Epithelial cell of prostate (primary cell): ENCODE measurements at regions not wholly inside any gene's neighbourhood (a gene's known extent, or its start where the extent isn't known, plus 50 kb on each side); places are given as distances from the start of the nearest gene placed in this dataset.

Experiments used
- DNase-seq: peaks from one replicate; pipeline ENCODE4 v3.0.0-alpha.2; 2011; ENCODE audit warnings: low read depth, low spot score
- H3K27ac ChIP-seq: fragments of 450-650 bp; 2 replicates; pipeline ENCODE4 v1.5.1; 2017; ENCODE audit warnings: mild to moderate bottlenecking

GRCh38 chr6:154596701-154597100 lies 86.2 kb upstream of the CNKSR3 start:
- H3K27ac ChIP-seq = no peak overlapping the region
- DNase-seq = no peak

DNA sequence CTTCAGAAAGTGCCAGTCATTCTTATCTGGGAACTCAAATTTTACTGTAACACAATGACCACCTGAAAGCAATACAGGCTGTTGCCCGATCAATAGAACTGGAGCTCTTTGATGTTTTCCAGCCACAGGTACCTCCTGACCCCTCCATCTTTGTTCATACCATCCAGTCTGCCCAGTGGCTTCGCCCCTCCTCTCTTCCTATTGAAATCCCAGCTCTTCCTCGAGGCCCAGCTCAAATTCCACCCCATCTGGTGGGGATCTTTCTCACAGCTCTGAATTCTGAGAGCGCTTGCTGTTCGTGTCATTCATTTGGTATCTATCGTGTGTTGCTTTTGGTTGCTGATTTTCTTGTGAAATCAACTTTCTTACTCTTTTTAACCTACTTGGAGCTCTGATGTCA lies 87.9 kb upstream of the CNKSR3 start:
- H3K27ac ChIP-seq = no peak overlapping the region
- DNase-seq = no peak

DNA sequence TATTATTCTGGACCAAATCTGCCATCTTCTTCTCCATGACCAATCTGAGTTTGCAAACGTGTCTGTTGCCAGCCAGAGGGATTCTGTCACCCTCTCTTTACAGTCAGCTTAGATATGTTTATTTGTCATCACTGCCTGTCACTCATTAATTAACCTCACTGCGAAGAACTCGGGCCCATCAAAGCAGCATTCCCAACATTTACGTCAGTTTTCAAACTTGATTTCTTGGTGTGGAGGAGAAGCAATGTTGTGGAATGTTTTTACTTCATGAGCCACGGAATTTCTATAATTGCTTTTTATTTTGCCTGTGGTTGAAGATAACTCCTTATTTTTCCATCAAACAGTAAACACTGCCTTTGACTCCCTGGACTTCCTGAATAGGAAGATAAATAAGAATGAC lies 91.8 kb upstream of the CNKSR3 start:
- DNase-seq = no peak
- H3K27ac ChIP-seq = no peak overlapping the region

DNA sequence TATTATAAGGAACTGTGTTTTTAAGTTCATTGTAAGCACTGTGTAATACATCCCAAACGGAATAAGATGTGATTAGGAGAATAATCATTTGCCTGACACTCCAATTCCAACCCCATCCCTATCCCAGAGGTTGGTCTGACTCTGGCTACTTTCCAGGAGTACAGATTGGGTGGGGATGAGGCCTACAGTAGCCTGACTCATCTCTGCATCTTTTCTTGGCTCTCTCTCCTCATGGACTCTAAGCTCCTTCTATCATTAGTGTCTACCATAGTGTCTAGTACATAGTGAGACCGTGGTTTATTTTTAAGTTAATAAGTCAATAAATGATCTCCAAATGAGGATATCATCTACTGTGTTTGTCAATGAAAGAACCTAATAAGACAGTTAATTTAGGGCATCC lies 92.2 kb upstream of the CNKSR3 start:
- DNase-seq = no peak
- no peak overlapping the region for H3K27ac ChIP-seq

DNA sequence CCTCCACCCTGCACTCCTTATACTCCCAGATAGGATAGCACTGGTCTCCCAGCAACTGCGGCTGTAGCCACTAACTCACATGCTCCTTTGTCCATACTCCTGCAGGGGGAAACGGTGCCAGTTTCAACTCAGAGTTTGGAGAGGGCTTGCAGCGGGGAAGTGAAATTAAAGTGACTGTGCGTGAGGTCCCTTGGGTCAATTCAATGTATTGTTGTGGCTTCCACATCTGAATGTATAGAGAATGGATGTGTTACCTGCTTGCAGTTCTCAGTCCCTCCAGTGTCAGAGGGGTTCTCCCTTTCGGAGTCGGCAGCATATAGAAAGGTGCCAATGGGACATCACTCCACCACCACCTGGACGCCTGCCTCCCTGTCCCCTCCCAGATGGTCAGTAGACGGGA lies 93.6 kb upstream of the CNKSR3 start:
- H3K27ac ChIP-seq = no peak overlapping the region
- no peak for DNase-seq

DNA sequence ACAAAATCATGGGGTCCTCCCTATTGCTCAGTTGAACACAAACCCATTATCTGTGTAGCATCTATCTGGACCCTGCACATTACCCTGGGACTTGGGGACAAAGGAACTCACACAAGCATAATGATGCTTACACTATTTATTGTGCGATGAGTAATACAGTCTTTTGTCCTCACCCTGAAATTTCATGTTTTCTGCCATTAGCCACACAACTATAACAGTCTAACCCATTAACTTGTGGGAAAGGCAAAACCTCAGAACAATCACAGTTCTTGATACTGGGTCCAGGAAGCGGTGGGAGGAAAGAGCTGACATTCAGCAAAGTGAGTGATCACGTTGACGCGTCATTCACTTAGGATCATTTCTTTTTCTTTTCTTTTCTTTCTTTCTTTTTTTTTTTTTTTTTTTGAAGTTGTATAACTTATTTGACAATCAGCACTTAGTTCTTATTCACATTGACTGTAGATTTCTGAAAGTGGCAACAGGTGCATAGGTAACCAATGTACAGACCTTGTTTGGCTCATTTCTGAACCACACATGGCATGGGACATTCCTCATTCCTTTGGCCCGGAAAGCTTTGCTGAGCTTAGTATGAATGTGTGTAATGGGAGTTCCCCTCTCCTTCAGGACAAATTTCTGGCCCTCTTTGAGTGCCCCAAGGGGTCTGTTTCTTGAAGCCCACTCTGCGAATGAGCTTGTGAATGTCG lies 94.8 kb upstream of the CNKSR3 start:
- DNase-seq = no peak
- no peak overlapping the region for H3K27ac ChIP-seq

- H3K27ac ChIP-seq = no peak overlapping the region
- DNase-seq = no peak
Measured at GRCh38 chr6:154605882-154606370, 95.4 kb upstream of the CNKSR3 start.

GRCh38 chr6:154606457-154606856 lies 96.0 kb upstream of the CNKSR3 start:
- DNase-seq = no peak
- no peak overlapping the region for H3K27ac ChIP-seq

- H3K27ac ChIP-seq = no peak overlapping the region
- no peak for DNase-seq
Measured at GRCh38 chr6:154606860-154607259, 96.4 kb upstream of the CNKSR3 start.

GRCh38 chr6:154611241-154611640 lies 100.8 kb upstream of the CNKSR3 start:
- H3K27ac ChIP-seq = no peak overlapping the region
- DNase-seq = no peak

DNA sequence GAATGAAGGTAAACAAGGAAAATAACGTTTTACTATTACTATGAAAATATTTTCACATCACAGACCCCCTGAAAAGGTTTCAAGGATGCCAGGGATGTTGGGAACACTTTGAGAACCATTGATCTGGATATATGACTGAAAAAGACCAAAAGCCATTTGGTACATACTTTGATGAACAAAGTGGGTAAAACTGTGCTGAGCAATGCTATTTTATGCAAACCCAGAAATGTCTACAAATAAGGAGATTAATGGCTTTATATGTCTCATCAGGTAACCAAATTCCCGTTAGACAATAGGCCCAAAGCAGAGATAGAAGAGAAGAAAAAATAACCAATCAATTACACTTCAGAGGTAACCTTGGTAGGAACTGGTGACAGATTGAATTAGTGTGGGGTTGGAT lies 101.4 kb upstream of the CNKSR3 start:
- DNase-seq = no peak
- no peak overlapping the region for H3K27ac ChIP-seq

DNA sequence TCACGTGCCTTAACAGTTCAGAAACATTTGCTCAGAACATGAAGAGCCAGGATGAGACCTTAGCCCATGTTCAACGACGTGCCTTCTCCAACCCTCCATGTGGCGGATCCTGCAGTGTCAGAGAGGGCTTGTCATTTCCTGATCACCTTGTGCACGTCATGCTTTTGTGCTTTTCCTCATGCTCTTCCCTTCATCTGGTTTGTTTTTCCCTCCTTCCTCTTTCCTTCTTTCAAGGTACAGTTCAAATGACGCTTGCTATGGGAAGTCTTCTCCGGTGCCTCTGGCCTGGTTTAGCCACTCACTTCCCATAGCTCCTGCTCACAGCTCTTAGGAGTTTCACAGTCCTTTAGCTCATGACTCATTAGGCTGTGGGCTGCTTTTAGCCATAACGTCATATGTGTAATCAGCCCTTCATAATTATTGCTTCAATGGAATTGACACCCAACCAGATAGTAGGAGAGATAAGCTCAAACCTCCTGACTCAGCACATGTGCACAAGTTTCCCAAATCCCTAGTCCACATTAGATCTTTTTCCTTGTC lies 102.7 kb upstream of the CNKSR3 start:
- H3K27ac ChIP-seq = no peak overlapping the region
- DNase-seq = peak; percentile 68

DNA sequence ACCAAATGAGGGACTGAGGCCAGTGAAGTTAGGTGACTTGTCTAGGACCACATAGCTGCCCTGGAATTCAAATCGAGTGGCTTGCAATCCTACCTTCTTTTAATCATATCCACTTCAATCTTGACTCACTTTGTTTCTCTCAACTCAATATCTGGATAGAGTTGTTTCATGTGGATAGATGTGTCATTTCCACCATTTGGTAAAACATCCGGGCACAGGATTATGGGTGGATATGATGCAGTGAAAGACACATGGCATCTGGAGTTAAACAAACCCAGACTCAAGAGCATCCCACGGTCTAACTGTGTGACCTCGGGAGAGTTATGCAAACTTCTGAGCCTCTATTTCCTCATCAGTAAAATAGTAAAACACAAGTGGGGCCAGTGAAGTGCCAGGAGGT lies 103.6 kb upstream of the CNKSR3 start:
- DNase-seq = no peak
- no peak overlapping the region for H3K27ac ChIP-seq

- H3K27ac ChIP-seq = no peak overlapping the region
- DNase-seq = no peak
Measured at GRCh38 chr6:154614641-154615040, 104.2 kb upstream of the CNKSR3 start.

GRCh38 chr6:154615483-154616025 lies 105.1 kb upstream of the CNKSR3 start:
- DNase-seq = peak; percentile 56
- H3K27ac ChIP-seq = no peak overlapping the region

GRCh38 chr6:154617175-154617574 lies 106.7 kb upstream of the CNKSR3 start:
- H3K27ac ChIP-seq = no peak overlapping the region
- no peak for DNase-seq

DNA sequence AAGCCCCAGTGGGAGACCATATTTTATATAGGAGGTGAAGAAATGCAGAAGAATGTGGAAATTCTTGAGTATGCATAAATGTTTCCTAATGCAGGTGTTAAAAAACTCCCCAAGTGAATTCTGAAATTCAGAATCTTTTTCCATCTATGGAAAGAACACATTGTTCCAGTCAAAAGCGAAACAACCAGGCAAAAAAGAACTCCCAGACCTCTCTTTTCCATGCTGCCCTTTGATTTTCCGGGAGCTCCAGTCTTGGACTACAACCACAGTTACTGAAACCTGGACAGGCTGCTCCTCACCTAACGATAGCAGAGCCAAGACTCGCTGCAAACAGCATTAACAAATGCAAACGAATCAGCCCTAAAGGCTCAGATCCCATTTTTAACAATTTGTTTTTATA lies 108.7 kb upstream of the CNKSR3 start:
- no peak overlapping the region for H3K27ac ChIP-seq
- DNase-seq = no peak

GRCh38 chr6:154621686-154622085 lies 111.2 kb upstream of the CNKSR3 start:
- H3K27ac ChIP-seq = no peak overlapping the region
- DNase-seq = no peak

DNA sequence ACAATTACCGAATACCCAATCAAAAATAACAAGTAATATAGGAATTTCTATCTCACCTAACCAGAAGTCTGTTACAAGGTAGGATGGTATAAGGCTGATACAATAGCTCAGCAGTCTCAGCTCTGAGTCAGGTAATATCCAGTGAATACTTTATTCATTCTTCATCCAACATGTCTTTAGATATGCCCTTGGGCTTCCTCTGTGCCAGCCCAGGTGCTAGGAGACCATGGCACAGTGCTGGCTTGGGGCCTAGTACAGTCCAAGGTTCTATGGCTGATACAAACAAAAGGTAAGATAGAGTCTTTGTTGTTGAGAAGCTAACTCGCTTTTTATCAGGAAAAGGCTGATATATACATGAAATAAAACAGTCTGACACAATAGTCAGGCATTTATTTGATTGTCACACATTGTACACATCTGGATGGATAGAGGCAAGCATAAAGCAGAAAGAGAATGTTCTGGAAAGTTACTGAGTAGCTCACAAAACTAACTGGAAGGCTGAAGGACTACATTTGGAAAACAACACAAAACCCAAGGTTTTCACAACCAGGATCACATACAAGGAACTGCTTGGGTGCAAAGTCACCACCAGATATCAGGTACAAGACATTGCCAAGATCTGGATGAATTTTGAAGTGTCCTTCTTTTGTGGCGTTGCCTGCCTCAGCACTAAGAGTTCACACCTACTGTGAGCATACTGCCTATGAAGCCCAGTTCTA lies 110.4 kb upstream of the SCAF8 start:
- peak; percentile 27 for DNase-seq
- H3K27ac ChIP-seq = peak overlapping the region; percentile 29

DNA sequence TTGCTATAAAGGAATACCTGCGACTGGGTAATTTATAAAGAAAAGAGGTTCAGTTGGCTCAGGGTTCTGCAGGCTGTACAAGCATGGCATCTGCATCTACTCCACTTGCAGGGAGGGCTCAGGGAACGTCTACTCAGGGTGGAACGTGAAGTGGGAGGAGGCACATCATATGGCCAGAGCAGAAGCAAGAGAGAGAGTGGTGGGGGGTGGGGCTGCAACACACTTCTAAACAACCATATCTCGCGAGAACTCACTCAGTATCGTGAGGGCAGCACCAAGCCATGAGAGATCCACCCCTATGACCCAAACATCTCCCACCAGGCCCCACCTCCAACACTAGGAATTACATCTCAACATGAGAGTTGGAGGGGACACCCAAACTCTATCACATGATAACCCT lies 109.8 kb upstream of the SCAF8 start:
- H3K27ac ChIP-seq = peak overlapping the region; percentile 29
- no peak for DNase-seq

- H3K27ac ChIP-seq = no peak overlapping the region
- DNase-seq = no peak
Measured at GRCh38 chr6:154624038-154624599, 109.1 kb upstream of the SCAF8 start.
